Urinary bladder (tissue), 3 donors: ENCODE measurements at regions not wholly inside any gene's neighbourhood (a gene's known extent, or its start where the extent isn't known, plus 50 kb on each side); places are given as distances from the start of the nearest gene placed in this dataset.

ENCODE experiments used
- DNase-seq: peaks from one replicate; pipeline ENCODE4 v3.0.0-alpha.2; 2015; ENCODE audit errors: extremely low spot score
- H3K27ac ChIP-seq: one replicate; pipeline ENCODE4 v1.5.1; 2013; ENCODE audit warnings: low read depth, mild to moderate bottlenecking, moderate library complexity
- H3K36me3 ChIP-seq: one replicate; pipeline ENCODE4 v1.6.1; 2013; ENCODE audit warnings: mild to moderate bottlenecking, moderate library complexity; ENCODE audit not compliant: insufficient read depth
- H3K4me1 ChIP-seq: one replicate; pipeline ENCODE4 v1.6.1; 2013; ENCODE audit warnings: mild to moderate bottlenecking, moderate library complexity; ENCODE audit not compliant: insufficient read depth
- H3K4me3 ChIP-seq: one replicate; pipeline ENCODE4 v1.5.1; 2013; ENCODE audit warnings: low read depth, low read length
- WGBS: extraction: QIAGEN DNeasy Blood & Tissue Kit; methylation state at CpG from one replicate; pipeline ENCODE4 v1.1.7; 2013; 5-methylcytosine and 5-hydroxymethylcytosine counted together
- donor health status: healthy with polysubstance abuse.
- donor health status: healthy.

- Histone ChIP-seq H3K4me3 (no peak overlapping the region), H3K4me1 (no peaks in the 10 kb centered on the region), H3K36me3 (no peaks in the 10 kb centered on the region), H3K27ac (no peak overlapping the region)
- no peak for DNase-seq
- 59% methylated on average over 4 of the region's 4 CpGs for WGBS
Measured at GRCh38 chr4:125505621-125506020, 190.9 kb downstream of the FAT4 start.

- Histone ChIP-seq H3K27ac (no peak overlapping the region), H3K4me1 (no peaks in the 10 kb centered on the region), H3K4me3 (no peak overlapping the region), H3K36me3 (no peaks in the 10 kb centered on the region)
- no peak for DNase-seq
Measured at GRCh38 chr4:125507141-125507540, 192.4 kb downstream of the FAT4 start.

GRCh38 chr4:125511715-125512114 lies 197.0 kb downstream of the FAT4 start:
- DNase-seq: no peak
- Histone ChIP-seq H3K4me3 (no peak overlapping the region), H3K4me1 (no peaks in the 10 kb centered on the region), H3K36me3 (no peaks in the 10 kb centered on the region), H3K27ac (no peak overlapping the region)
- WGBS: 94% methylated on average over 3 of the region's 3 CpGs

- Histone ChIP-seq H3K27ac (no peak overlapping the region), H3K4me3 (no peak overlapping the region), H3K4me1 (no peaks in the 10 kb centered on the region), H3K36me3 (no peaks in the 10 kb centered on the region)
- 74% methylated on average over 1 of the region's 1 CpG for WGBS
- DNase-seq: no peak
Measured at GRCh38 chr4:125515016-125515415, 200.3 kb downstream of the FAT4 start.

GRCh38 chr4:125517831-125518230 lies 203.1 kb downstream of the FAT4 start:
- 56% methylated on average over 2 of the region's 2 CpGs for WGBS

GRCh38 chr4:125518281-125518680 lies 203.5 kb downstream of the FAT4 start:
- no peak overlapping the region for H3K27ac ChIP-seq
- 97% methylated on average over 1 of the region's 1 CpG for WGBS
- H3K4me3 ChIP-seq: no peak overlapping the region
- DNase-seq: no peak
- H3K4me1 ChIP-seq: no peaks in the 10 kb centered on the region
- no peaks in the 10 kb centered on the region for H3K36me3 ChIP-seq

More at GRCh38 chr4:125517831-125518230, 203.1 kb downstream of the FAT4 start:
- Histone ChIP-seq H3K4me3 (no peak overlapping the region), H3K36me3 (no peaks in the 10 kb centered on the region), H3K27ac (no peak overlapping the region), H3K4me1 (no peaks in the 10 kb centered on the region)
- DNase-seq: no peak

- 84% methylated on average over 6 of the region's 6 CpGs for WGBS
- Histone ChIP-seq H3K4me3 (no peak overlapping the region), H3K36me3 (no peaks in the 10 kb centered on the region), H3K4me1 (no peaks in the 10 kb centered on the region), H3K27ac (no peak overlapping the region)
- no peak for DNase-seq
Measured at GRCh38 chr4:125519371-125520146, 204.8 kb downstream of the FAT4 start.

- H3K36me3 ChIP-seq: no peaks in the 10 kb centered on the region
- H3K27ac ChIP-seq: no peak overlapping the region
- no peak overlapping the region for H3K4me3 ChIP-seq
- no peak for DNase-seq
- 42% methylated on average over 5 of the region's 5 CpGs for WGBS
- no peaks in the 10 kb centered on the region for H3K4me1 ChIP-seq
Measured at GRCh38 chr4:125520258-125520990, 205.7 kb downstream of the FAT4 start.

GRCh38 chr4:125522588-125522987 lies 207.8 kb downstream of the FAT4 start:
- no peak for DNase-seq
- no peak overlapping the region for H3K4me3 ChIP-seq
- no peaks in the 10 kb centered on the region for H3K36me3 ChIP-seq
- no peak overlapping the region for H3K27ac ChIP-seq
- no peaks in the 10 kb centered on the region for H3K4me1 ChIP-seq
- 96% methylated on average over 9 of the region's 9 CpGs for WGBS

GRCh38 chr4:125522992-125523391 lies 208.2 kb downstream of the FAT4 start:
- WGBS: 91% methylated on average over 10 of the region's 10 CpGs
- Histone ChIP-seq H3K27ac (no peak overlapping the region), H3K4me1 (no peaks in the 10 kb centered on the region), H3K36me3 (no peaks in the 10 kb centered on the region), H3K4me3 (no peak overlapping the region)
- DNase-seq: no peak

GRCh38 chr4:125526420-125526819 lies 211.7 kb downstream of the FAT4 start:
- H3K4me3 ChIP-seq: no peak overlapping the region
- DNase-seq: no peak
- WGBS: 85% methylated on average over 2 of the region's 2 CpGs
- H3K36me3 ChIP-seq: no peaks in the 10 kb centered on the region
- H3K27ac ChIP-seq: no peak overlapping the region
- no peaks in the 10 kb centered on the region for H3K4me1 ChIP-seq

- Histone ChIP-seq H3K4me1 (no peaks in the 10 kb centered on the region), H3K36me3 (no peaks in the 10 kb centered on the region), H3K27ac (no peak overlapping the region), H3K4me3 (no peak overlapping the region)
- no peak for DNase-seq
- WGBS: 93% methylated on average over 1 of the region's 1 CpG
Measured at GRCh38 chr4:125527681-125528080, 212.9 kb downstream of the FAT4 start.

- WGBS: 90% methylated on average over 2 of the region's 2 CpGs
- no peak for DNase-seq
- no peaks in the 10 kb centered on the region for H3K4me1 ChIP-seq
Measured at GRCh38 chr4:125529071-125529470, 214.3 kb downstream of the FAT4 start.

GRCh38 chr4:125538670-125539069 lies 223.9 kb downstream of the FAT4 start:
- no peaks in the 10 kb centered on the region for H3K4me1 ChIP-seq
- H3K27ac ChIP-seq: no peak overlapping the region
- no peaks in the 10 kb centered on the region for H3K36me3 ChIP-seq
- no peak overlapping the region for H3K4me3 ChIP-seq
- 37% methylated on average over 1 of the region's 1 CpG for WGBS
- no peak for DNase-seq

More at GRCh38 chr4:125529071-125529470, 214.3 kb downstream of the FAT4 start:
- H3K36me3 ChIP-seq: no peaks in the 10 kb centered on the region
- H3K27ac ChIP-seq: no peak overlapping the region
- H3K4me3 ChIP-seq: no peak overlapping the region
